Thyroid gland (tissue), 4 donors: ENCODE measurements at regions not wholly inside any gene's neighbourhood (a gene's known extent, or its start where the extent isn't known, plus 50 kb on each side); places are given as distances from the start of the nearest gene placed in this dataset.

Experiments used
- POLR2A ChIP-seq, 2 donors: fragments of 450-650 bp; IDR thresholded peaks; one replicate each; pipeline ENCODE4 v1.6.1; 2017; ENCODE audit warnings: antibody characterized with exemption in 2 of 2, mild to moderate bottlenecking in 2 of 2, moderate library complexity in 1 of 2
- TF ChIP-seq, protein P1 (sequence below), 6 experiments: fragments of 200-600 bp in 3 of 6; fragments of 450-650 bp in 3 of 6; sonication (generic) in 3 of 6; IDR thresholded peaks; one replicate each; pipeline ENCODE4 v1.5.1; 2016 to 2019; ENCODE audit warnings: antibody characterized with exemption in 6 of 6, mild to moderate bottlenecking in 2 of 6, inconsistent platforms in 1 of 6, moderate library complexity in 1 of 6

DNA sequence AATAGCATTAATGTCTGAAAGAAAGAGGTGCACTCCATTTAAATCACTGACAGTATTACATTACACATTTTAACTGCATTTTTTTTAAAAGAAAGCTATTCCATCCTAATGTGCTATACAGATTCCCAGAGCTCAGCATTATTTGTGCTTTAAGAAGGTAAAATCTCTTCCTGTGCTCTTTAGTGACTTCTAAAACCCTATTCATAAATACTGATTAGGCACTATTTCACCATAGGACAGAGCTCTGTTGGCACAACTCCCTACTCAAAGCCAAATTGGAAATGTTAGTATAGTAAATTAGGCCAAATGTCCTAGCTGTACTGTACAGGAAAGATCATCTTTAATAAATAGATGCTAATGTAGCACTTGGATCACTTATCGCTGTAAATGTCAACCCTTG lies 262.5 kb downstream of the TUSC1 start:
- TF ChIP-seq, protein P1, sequence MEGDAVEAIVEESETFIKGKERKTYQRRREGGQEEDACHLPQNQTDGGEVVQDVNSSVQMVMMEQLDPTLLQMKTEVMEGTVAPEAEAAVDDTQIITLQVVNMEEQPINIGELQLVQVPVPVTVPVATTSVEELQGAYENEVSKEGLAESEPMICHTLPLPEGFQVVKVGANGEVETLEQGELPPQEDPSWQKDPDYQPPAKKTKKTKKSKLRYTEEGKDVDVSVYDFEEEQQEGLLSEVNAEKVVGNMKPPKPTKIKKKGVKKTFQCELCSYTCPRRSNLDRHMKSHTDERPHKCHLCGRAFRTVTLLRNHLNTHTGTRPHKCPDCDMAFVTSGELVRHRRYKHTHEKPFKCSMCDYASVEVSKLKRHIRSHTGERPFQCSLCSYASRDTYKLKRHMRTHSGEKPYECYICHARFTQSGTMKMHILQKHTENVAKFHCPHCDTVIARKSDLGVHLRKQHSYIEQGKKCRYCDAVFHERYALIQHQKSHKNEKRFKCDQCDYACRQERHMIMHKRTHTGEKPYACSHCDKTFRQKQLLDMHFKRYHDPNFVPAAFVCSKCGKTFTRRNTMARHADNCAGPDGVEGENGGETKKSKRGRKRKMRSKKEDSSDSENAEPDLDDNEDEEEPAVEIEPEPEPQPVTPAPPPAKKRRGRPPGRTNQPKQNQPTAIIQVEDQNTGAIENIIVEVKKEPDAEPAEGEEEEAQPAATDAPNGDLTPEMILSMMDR (IDR thresholded peaks at IDR 0.05): no peak
- TF ChIP-seq POLR2A (IDR thresholded peaks at IDR 0.05): no peak
